ENCODE measurements at regions not wholly inside any gene's neighbourhood (a gene's known extent, or its start where the extent isn't known, plus 50 kb on each side); places are given as distances from the start of the nearest gene placed in this dataset.
"Not testable (repeated sequence)": the region's sequence is repeated elsewhere in the genome, so short reads cannot be mapped to it uniquely, and the experiment has no call there.

DNA sequence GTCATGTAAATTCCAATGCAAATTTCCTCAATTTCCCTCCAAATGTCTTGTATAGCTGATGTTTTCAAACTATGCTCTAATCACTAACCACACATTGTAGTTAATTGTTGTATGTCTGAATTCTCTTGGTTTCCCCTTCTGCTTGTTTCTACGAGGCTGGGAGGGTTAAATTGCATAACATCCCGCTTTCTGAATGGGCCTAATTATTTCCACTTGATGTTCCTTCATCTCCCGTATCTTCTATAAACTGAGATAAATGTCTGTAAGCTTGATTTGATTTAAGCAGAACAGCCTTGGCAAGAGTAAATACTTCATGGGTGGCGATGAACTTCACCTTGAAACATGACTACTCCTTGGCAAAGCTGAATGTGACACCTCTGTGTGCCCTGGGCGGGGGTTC lies 72.2 kb downstream of the SERINC2 start:
- H3K4me3 ChIP-seq (ENCODE audit: low read length): no peak overlapping the region
- TF ChIP-seq ZNF274 (IDR thresholded peaks at IDR 0.05; ENCODE audit: low read depth, low read length): no peak

DNA sequence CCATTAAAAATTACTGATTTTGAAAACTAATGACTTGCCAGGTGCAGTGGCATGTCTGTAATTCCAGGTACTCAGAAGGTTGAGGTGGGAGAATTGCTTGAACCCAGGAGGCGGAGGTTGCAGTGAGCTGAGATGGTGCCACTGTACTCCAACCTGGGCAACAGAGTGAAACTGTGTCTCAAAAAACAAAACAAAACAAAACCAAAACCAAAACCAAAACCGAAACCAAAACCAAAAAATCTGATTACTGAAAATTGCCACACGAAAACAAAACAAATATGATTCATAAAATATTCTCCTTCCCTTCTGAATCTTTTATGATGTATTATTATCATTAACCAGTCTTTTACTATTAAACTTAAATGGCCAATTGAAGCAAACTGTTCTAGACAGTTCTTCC lies 74.1 kb downstream of the SERINC2 start:
- H3K4me3 ChIP-seq (ENCODE audit: low read length): no peak overlapping the region
- no peak for TF ChIP-seq ZNF274 (IDR thresholded peaks at IDR 0.05; ENCODE audit: low read depth, low read length)

DNA sequence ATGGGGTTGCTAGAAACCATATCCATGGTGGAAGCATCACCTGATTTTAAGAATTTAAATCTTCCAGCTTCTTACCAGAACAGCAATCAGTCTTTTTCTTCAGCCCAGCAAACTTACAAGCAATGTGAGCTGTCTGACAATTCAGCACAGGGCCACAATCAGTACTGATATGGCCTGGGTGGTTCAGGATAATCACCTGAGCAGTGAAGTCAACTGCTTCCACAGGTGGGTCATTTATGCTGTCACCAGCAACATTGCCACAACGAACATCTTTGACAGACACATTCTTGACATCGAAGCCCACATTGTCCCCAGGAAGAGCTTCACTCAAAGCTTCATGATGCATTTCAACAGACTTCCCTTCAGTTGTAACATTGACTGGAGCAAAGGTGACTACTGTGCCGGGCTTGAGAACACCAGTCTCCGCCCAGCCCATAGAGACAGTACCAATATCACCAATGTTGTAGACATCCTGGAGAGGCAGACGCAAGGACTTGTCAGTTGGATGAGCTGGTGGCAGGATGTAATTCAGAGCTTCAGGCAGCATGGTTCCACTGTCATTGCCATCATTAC lies 74.8 kb downstream of the SERINC2 start:
- H3K4me3 ChIP-seq (ENCODE audit: low read length): no peak overlapping the region
- TF ChIP-seq ZNF274 (IDR thresholded peaks at IDR 0.05; ENCODE audit: low read depth, low read length): no peak

DNA sequence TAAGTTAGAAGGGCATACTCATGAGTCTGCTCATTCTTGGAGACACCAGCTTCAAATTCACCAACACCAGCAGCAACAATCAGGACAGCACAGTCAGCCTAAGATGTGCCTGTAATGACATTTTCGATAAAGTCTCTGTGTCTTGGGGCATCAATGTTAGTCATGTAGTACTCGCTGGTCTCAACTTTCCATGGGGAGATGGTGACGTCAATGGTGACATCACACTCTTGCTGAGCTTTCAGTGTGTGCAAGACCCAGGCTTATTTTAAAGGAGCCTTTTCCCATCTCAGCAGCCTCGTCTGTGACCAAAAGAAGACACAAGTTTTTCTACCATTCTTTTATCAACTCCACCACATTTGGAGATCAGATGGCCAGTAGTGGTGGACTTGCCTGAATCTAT lies 75.5 kb downstream of the SERINC2 start:
- no peak overlapping the region for H3K4me3 ChIP-seq (ENCODE audit: low read length)
- no peak for TF ChIP-seq ZNF274 (IDR thresholded peaks at IDR 0.05; ENCODE audit: low read depth, low read length)

GRCh38 chr1:31489575-31489974 lies 76.6 kb downstream of the SERINC2 start:
- not testable (repeated sequence) for H3K4me3 ChIP-seq (ENCODE audit: low read length)

DNA sequence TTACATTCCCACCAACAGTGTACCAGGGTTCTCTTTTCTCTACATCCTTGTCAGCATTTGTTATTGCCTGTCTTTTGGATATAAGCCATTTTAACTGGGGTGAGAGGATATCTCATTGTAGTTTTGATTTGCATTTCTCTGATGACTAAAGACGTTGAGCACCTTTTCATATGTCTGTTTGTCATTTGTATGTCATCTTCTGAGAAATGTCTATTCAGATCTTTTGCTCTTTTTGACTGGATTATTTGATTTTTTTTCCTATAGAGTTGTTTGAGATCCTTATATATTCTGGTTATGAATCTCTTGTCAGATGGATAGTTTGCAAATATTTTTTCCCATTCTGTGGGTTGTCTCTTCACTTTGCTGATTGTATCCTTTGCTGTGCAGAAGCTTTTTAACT lies 77.6 kb downstream of the SERINC2 start:
- not testable (repeated sequence) for H3K4me3 ChIP-seq (ENCODE audit: low read length)

DNA sequence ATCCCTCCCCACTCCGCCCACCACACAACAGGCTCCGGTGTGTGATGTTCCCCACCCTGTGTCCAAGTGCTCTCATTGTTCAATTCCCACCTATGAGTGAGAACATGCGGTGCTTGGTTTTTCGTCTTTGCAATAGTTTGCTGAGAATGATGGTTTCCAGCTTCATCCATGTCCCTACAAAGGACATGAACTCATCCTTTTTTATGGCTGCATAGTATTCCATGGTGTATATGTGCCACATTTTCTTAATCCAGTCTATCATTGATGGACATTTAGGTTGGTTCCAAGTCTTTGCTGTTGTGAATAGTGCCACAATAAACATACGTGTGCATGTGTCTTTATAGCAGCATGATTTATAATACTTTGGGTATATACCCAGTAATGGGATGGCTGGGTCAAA lies 81.0 kb upstream of the TINAGL1 start:
- not testable (repeated sequence) for H3K4me3 ChIP-seq (ENCODE audit: low read length)

DNA sequence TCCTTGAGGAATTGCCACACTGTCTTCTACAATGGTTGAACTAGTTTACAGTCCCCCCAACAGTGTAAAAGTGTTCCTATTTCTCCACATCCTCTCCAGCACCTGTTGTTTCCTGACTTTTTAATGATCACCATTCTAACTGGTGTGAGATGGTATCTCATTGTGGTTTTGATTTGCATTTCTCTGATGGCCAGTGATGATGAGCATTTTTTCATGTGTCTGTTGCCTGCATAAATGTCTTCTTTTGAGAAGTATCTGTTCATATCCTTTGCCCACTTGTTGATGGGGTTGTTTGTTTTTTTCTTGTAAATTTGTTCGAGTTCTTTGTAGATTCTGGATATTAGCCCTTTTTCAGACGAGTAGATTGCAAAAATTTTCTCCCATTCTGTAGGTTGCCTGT lies 80.5 kb upstream of the TINAGL1 start:
- not testable (repeated sequence) for H3K4me3 ChIP-seq (ENCODE audit: low read length)

DNA sequence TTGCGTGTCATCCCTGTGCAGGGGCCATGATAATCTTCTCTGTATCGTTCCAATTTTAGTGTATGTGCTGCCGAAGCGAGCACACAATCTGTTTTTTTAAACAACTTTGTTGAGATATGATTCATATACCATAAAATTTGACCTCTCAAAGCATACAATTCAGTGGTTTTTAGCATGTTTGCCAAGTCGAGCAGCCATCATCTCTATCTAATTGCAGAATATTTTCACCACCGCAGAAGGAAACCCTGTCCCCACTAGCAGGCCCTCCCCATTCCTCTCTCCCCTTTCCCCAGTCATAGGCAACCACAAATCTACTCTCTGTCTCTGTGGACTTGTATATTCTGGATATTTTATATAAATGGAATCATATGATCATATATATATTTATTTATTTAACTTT lies 78.7 kb upstream of the TINAGL1 start:
- no peak overlapping the region for H3K4me3 ChIP-seq (ENCODE audit: low read length)
- no peak for TF ChIP-seq ZNF274 (IDR thresholded peaks at IDR 0.05; ENCODE audit: low read depth, low read length)

- H3K4me3 ChIP-seq (ENCODE audit: low read length): no peak overlapping the region
- TF ChIP-seq ZNF274 (IDR thresholded peaks at IDR 0.05; ENCODE audit: low read depth, low read length): no peak
These were observed 77.8 kb upstream of the TINAGL1 start for GRCh38 chr1:31498376-31499040.

DNA sequence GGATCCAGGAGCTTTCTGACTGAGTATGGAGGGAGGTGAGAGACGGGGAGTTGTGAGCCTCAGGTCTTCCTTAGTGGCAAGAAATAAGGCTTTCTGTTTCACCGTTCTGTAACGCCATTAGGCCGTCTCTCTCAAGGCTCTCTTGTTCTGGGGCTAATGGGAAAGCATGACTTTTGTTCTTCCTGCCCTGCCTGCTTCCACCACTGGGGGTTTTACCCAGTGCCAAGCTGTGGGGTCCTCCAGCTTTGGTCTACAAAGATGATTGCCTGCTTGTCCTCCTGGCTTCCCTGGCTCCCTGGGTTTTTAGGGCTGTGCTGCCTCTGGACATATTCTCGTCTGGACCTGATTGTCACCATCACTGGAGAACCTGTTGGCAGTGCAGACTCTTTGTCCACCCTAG lies 74.8 kb upstream of the TINAGL1 start:
- H3K4me3 ChIP-seq (ENCODE audit: low read length): no peak overlapping the region
- TF ChIP-seq ZNF274 (IDR thresholded peaks at IDR 0.05; ENCODE audit: low read depth, low read length): no peak

DNA sequence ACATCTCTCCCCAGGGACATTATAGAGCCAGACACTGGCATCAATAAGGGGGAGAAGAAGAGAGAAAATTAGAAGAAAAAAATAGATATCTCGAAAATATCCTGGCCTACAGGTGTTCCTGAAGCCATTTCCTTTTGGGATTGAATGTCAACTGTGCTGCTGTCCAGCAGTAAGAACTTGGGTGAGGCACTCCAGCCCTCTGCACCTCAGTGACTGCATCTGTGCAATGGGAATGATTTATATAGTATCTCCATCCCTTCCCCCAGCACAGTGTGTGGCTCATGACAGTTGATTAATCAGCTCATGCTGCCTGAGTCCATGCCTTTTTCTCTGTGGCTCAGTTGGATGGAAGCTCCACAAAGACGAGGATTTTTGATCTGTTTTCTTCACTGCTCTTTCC lies 74.1 kb upstream of the TINAGL1 start:
- no peak overlapping the region for H3K4me3 ChIP-seq (ENCODE audit: low read length)
- no peak for TF ChIP-seq ZNF274 (IDR thresholded peaks at IDR 0.05; ENCODE audit: low read depth, low read length)

DNA sequence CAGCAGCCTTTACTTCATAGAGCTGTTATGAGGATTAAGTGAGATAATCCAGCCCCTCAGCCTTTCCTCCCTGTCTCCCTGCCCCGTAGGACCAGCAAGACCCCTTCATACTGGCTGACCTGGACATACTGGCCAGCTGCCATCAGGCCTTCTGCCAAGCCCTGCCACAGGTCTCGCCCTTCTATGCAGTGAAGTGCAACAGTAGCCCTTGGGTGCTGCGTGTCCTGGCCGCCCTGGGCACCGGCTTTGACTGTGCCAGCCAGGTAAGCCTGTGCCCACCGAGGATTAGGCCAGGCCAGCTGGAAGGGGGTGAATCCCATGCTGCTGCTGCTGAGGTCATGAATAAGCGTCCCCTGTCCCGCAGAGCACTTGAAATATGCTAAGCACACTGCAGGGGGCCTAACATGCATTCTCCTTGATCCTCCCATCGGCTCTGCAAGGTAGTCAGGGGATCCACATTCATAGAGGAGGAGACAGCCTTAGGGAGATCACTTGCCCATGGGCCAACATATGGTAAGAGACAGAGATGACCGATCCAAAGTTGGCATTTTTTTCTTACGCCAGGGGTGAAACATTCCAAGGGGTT lies 73.3 kb upstream of the TINAGL1 start:
- no peak for TF ChIP-seq ZNF274 (IDR thresholded peaks at IDR 0.05; ENCODE audit: low read depth, low read length)
- H3K4me3 ChIP-seq (ENCODE audit: low read length): no peak overlapping the region

DNA sequence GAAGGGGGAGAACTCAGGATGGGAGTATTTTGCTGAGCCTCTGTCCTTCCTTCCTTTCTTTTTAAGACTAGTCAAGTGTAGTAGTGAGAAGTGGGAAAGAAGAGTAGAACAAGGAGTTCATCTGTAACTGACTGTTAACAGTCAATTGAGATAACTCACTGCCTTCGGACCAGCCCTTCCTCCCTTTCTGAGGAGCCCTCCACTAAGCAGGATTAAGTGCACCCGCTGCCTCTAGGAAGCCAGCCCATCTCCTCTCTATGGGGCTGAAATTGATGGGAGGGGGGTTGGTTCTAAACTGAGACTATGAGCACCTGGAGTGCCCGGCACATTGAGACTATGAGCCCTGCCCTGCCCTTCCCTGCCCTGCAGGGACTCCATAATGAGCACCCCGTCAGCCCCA lies 72.7 kb upstream of the TINAGL1 start:
- H3K4me3 ChIP-seq (ENCODE audit: low read length): no peak overlapping the region
- no peak for TF ChIP-seq ZNF274 (IDR thresholded peaks at IDR 0.05; ENCODE audit: low read depth, low read length)

DNA sequence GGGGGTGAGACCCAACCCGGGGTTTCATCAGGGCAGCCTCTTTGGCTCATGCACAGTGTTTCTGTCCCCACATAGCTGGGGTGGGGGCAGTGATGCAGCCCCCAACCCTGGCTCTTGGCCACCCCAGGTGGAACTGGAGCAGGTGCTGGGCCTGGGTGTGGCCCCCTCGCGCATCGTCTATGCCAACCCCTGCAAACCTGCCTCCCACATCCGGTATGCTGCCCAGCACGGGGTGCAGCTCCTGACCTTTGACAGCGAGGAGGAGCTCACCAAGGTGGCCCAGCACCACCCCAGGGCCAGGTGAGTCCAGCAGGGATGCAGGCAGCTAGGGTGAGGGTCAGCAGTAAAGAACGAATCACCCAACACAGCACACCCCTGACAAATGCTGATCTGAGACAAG lies 72.3 kb upstream of the TINAGL1 start:
- no peak for TF ChIP-seq ZNF274 (IDR thresholded peaks at IDR 0.05; ENCODE audit: low read depth, low read length)
- H3K4me3 ChIP-seq (ENCODE audit: low read length): no peak overlapping the region

- TF ChIP-seq ZNF274 (IDR thresholded peaks at IDR 0.05; ENCODE audit: low read depth, low read length): no peak
- peak overlapping the region; percentile 62 for H3K4me3 ChIP-seq (ENCODE audit: low read length)
These were observed 70.3 kb upstream of the TINAGL1 start for GRCh38 chr1:31505911-31506497.
